ENCODE measurements at regions not wholly inside any gene's neighbourhood (a gene's known extent, or its start where the extent isn't known, plus 50 kb on each side); places are given as distances from the start of the nearest gene placed in this dataset.

DNA sequence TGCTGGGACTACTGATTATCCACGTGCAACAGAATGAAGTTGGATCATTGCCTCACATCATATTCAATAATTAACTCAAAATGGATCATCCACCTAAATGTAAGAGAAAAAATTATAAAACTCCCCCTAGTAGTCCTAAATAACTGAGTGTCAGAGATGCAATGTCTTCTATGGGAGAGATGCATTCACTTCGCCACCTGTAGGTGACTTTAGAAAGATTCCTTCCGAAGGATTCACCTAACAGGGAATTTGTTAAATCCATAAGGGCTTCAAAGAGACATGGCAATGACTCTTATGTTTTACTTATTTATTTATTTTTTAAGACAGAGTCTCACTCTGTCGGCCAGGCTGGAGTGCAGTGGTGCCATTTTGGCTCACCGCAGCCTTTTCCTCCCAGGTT is 526.0 kb downstream of the MTRR start:
- 70 to 79% (median 77%) methylated on average over 5 of the region's 5 CpGs for WGBS, 4 donors
- DNase-seq, result no peak
- Histone ChIP-seq H3K36me3 (replicated peaks in 1 of 2) (no peaks in the 10 kb centered on the region), H3K27ac (no peak overlapping the region), H3K27me3 (no peaks in the 10 kb centered on the region), H3K4me3 (no peak overlapping the region), H3K4me1 (replicated peaks in 1 of 2) (no peaks in the 10 kb centered on the region), H3K9me3 (replicated peaks in 1 of 3) (no peaks in the 10 kb centered on the region)
- intact Hi-C loops (cut with DNase I), result no loop called here
- TF ChIP-seq POLR2A (IDR thresholded peaks at IDR 0.05), result no peak
- TF ChIP-seq, protein P1, sequence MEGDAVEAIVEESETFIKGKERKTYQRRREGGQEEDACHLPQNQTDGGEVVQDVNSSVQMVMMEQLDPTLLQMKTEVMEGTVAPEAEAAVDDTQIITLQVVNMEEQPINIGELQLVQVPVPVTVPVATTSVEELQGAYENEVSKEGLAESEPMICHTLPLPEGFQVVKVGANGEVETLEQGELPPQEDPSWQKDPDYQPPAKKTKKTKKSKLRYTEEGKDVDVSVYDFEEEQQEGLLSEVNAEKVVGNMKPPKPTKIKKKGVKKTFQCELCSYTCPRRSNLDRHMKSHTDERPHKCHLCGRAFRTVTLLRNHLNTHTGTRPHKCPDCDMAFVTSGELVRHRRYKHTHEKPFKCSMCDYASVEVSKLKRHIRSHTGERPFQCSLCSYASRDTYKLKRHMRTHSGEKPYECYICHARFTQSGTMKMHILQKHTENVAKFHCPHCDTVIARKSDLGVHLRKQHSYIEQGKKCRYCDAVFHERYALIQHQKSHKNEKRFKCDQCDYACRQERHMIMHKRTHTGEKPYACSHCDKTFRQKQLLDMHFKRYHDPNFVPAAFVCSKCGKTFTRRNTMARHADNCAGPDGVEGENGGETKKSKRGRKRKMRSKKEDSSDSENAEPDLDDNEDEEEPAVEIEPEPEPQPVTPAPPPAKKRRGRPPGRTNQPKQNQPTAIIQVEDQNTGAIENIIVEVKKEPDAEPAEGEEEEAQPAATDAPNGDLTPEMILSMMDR (IDR thresholded peaks at IDR 0.05), result no peak

DNA sequence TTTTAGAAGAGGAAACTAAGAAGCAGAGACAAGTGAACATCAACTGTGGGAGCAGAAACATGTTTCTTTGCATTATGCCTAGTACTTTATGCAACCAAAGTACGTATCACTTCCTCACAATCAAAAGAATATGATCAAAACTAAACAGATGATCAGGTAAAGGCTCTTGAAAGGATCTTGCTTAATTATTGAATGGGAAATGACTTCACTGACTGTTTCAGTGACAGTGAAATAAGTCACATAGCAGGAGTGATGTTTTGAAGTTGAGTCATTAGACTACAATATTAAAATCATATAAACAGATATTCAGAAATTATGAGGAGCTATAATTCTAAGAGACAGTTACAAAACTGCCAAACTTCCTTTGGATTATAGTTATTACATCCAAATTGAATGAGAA is 527.3 kb downstream of the MTRR start:
- Histone ChIP-seq H3K27ac (no peak overlapping the region), H3K27me3 (no peaks in the 10 kb centered on the region), H3K36me3 (replicated peaks in 1 of 2) (no peaks in the 10 kb centered on the region), H3K9me3 (replicated peaks in 1 of 3) (no peaks in the 10 kb centered on the region), H3K4me1 (replicated peaks in 1 of 2) (no peaks in the 10 kb centered on the region), H3K4me3 (no peak overlapping the region)
- no peak for DNase-seq
- intact Hi-C loops (cut with DNase I), result no loop called here
- TF ChIP-seq, protein P1 (IDR thresholded peaks at IDR 0.05), result no peak
- TF ChIP-seq POLR2A (IDR thresholded peaks at IDR 0.05), result no peak
- 79 to 95% (median 94%) methylated on average over 1 of the region's 1 CpG for WGBS, 4 donors

DNA sequence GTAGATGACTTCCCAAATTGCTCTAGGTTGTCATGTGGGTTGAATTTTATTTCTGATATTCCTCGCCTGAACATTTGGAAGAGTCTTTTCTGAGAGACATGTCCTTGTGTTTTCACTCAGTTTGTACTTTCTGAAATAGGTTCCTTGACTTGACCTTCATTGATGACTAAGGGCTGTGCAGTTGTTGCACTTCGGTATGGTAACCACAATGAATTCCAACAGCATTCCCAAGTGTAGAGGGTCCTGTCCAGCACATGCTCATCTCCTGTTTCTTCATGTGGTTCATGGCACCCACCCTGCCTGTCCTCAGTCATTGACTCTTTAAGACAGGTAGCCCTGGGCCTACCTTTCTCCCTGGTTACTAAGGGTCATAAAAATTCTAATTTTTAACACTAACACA is 527.8 kb downstream of the MTRR start:
- TF ChIP-seq, protein P1 (IDR thresholded peaks at IDR 0.05), result no peak
- no peak for TF ChIP-seq POLR2A (IDR thresholded peaks at IDR 0.05)
- intact Hi-C loops (cut with DNase I), result no loop called here
- Histone ChIP-seq H3K27me3 (no peaks in the 10 kb centered on the region), H3K4me3 (no peak overlapping the region), H3K27ac (no peak overlapping the region), H3K4me1 (replicated peaks in 1 of 2) (no peaks in the 10 kb centered on the region), H3K9me3 (replicated peaks in 1 of 3) (no peaks in the 10 kb centered on the region), H3K36me3 (replicated peaks in 1 of 2) (no peaks in the 10 kb centered on the region)
- DNase-seq, result no peak
- WGBS, 4 donors, result 69 to 82% (median 72%) methylated on average over 2 of the region's 2 CpGs

DNA sequence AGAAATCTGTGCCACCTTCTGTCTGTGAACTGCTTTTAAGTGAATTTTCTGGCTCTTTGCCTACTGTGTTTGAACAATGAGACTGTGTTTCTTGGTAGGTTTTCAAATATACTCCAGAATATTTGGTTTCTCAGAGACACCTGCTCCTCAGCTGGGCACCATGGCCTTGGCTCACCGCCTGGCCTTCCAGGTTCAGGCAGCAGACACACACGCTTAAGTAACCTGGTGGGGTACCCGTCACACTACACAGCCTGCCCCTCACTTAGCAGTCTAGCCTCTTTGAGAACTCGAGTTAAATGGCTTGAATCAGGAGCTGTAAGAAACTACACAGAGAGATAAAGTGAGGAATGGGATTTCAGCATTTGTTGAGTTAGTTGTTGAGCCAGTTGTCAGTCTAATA is 530.5 kb downstream of the MTRR start:
- Histone ChIP-seq H3K9me3 (replicated peaks in 1 of 3) (no peaks in the 10 kb centered on the region), H3K27ac (no peak overlapping the region), H3K27me3 (no peaks in the 10 kb centered on the region), H3K4me1 (replicated peaks in 1 of 2) (no peaks in the 10 kb centered on the region), H3K36me3 (replicated peaks in 1 of 2) (no peaks in the 10 kb centered on the region), H3K4me3 (no peak overlapping the region)
- DNase-seq, result no peak
- 72 to 82% (median 80%) methylated on average over 4 of the region's 4 CpGs for WGBS, 4 donors
- intact Hi-C loops (cut with DNase I), result no loop called here
- TF ChIP-seq, protein P1 (IDR thresholded peaks at IDR 0.05), result no peak
- TF ChIP-seq POLR2A (IDR thresholded peaks at IDR 0.05), result no peak
